K562 (cell line): ENCODE measurements at regions not wholly inside any gene's neighbourhood (a gene's known extent, or its start where the extent isn't known, plus 50 kb on each side); places are given as distances from the start of the nearest gene placed in this dataset.

Experiments used
- AFF4 ChIP-seq: sonication (generic); formaldehyde crosslinking; IDR thresholded peaks from 2 replicates; pipeline ENCODE4 v1.8.0; 2023; ENCODE audit warnings: mild to moderate bottlenecking, missing genetic modification reagents
- BRCA1 ChIP-seq, 2 experiments: fragments of 450-650 bp in 1 of 2; sonication (generic) in 1 of 2; formaldehyde crosslinking in 1 of 2; IDR thresholded peaks; 2 replicates each; pipeline versions ENCODE4 v1.5.0 to v1.6.1; 2017 to 2020; ENCODE audit warnings: mild to moderate bottlenecking in 1 of 2, missing genetic modification reagents in 1 of 2
- RUNX1 ChIP-seq: sonication (generic); IDR thresholded peaks from 2 replicates; pipeline ENCODE4 v1.6.1; 2016; ENCODE audit warnings: antibody characterized with exemption, low read depth
- ZBTB49 ChIP-seq: sonication (generic); formaldehyde crosslinking; IDR thresholded peaks from 2 replicates; pipeline ENCODE4 v1.8.0; 2022; ENCODE audit warnings: missing genetic modification reagents, mild to moderate bottlenecking, borderline replicate concordance

- TF ChIP-seq ZBTB49 (CRISPR knock-in tag) (no peak), AFF4 (CRISPR knock-in tag) (no peak), RUNX1 (no peak), BRCA1 (IDR thresholded peaks at IDR 0.05) (no peak), BRCA1 (CRISPR knock-in tag; IDR thresholded peaks at IDR 0.05) (no peak)
- TF ChIP-seq, all 486 proteins: peak for 0
Observed at GRCh38 chr11:87422566-87422965, 384.8 kb downstream of the TMEM135 start (continued).
